Mammary epithelial cell (primary cell): ENCODE measurements at regions not wholly inside any gene's neighbourhood (a gene's known extent, or its start where the extent isn't known, plus 50 kb on each side); places are given as distances from the start of the nearest gene placed in this dataset.

Experiments
- CTCF ChIP-seq, 2 donors: IDR thresholded peaks in 1 of 2; conservative IDR thresholded peaks in 1 of 2; 2 replicates each; pipeline ENCODE4 v1.5.1; 2011 to 2012; ENCODE audit warnings: inconsistent platforms in 2 of 2, low read length in 2 of 2, mild to moderate bottlenecking in 2 of 2, control low read depth in 1 of 2, low read depth in 1 of 2; ENCODE audit not compliant: insufficient read depth in 1 of 2; ENCODE audit errors: extremely low read depth in 1 of 2
- EZH2 ChIP-seq: IDR thresholded peaks from 2 replicates; pipeline ENCODE4 v1.6.1; 2012; ENCODE audit warnings: low read length, inconsistent platforms, borderline replicate concordance

DNA sequence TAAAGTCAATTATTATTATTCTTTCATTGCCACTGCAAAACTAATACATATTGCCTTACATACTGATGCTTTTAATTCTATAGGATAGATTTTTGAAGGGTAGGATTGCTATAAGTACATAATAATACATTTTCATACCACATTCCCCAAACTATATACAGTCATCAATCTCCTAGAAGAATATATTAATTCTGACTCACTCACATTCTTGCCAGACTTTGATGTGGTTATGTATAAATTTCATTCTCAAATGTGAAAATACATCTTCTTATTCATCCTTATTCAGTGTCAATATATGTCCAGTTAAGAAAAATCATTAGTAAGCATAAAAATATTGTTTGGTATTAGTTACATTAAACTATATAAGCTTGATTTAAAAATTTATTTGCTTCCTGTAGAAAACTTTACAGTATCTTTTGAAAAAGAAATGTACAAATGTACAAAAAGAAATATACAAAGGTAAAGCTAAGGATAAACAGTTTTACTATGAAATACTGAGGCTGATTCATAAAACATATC lies 458.8 kb upstream of the CNTN5 start:
- TF ChIP-seq CTCF (conservative IDR thresholded peaks at IDR 0.05 in 1 of 2, IDR thresholded peaks at IDR 0.05 in 1 of 2; ENCODE audit: extremely low read depth in 1 of 2, insufficient read depth in 1 of 2, low read depth in 1 of 2, low read length in 2 of 2) (no peak), EZH2 (no peak)
